ENCODE measurements at regions not wholly inside any gene's neighbourhood (a gene's known extent, or its start where the extent isn't known, plus 50 kb on each side); places are given as distances from the start of the nearest gene placed in this dataset.
"Not testable (repeated sequence)": the region's sequence is repeated elsewhere in the genome, so short reads cannot be mapped to it uniquely, and the experiment has no call there.

DNA sequence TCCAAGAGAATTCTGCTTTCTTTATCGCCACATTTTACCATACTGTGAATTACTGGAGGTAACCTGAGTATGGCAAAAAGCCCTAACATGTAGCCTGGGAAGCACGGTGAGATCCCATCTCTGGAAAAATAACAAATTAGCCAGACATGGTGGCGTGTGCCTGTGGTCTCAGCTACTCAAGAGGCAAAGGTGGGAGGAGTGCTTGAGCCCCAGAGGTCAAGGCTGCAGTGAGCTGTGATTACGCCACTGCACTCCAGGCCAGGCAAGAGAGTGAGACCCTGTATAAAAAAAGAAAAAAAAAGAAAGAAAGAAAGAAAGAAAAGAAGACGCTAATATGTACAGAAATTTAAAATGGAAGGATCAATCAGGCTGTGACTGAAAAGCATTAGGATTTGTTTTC, 57.7 kb upstream of the SESTD1 start:
- DNase-seq = no peak

DNA sequence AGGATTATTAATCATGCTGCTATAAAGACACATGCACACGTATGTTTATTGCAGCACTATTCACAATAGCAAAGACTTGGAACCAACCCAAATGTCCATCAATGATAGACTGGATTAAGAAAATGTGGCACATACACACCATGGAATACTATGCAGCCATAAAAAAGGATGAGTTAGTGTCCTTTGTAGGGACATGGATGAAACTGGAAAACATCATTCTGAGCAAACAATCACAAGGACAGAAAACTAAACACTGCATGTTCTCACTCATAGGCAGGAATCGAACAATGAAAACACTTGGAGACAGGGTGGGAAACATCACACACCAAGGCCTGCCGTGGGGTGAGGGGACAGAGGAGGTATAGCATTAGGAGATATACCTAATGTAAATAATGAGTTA, 56.4 kb upstream of the SESTD1 start:
- DNase-seq = not testable (repeated sequence)

DNA sequence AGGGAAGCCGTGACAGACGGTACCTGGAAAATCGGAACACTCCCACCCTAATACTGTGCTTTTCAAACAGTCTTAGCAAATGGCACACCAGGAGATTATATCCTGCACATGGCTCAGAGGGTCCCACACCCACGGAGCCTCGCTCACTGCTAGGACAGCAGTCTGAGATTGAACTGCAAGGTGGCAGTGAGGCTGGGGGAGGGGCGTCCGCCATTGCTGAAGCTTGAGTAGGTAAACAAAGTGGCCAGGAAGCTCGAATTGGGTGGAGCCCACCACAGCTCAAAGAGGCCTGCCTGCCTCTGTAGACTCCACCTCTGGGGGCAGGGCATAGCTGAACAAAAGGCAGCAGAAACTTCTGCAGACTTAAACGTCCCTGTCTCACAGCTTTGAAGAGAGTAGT, 50.1 kb upstream of the SESTD1 start:
- not testable (repeated sequence) for DNase-seq
